CD4-positive, alpha-beta T cell (primary cell): ENCODE measurements at regions not wholly inside any gene's neighbourhood (a gene's known extent, or its start where the extent isn't known, plus 50 kb on each side); places are given as distances from the start of the nearest gene placed in this dataset.

Experiments used
- ATAC-seq: fragments of 200-7000 bp; cut with Tn5 transposase; one replicate; pipeline ENCODE4 v1.10.0; 2022; ENCODE audit warnings: mild to moderate bottlenecking; ENCODE audit not compliant: poor library complexity
- CTCF ChIA-PET: fragments of 350-600 bp; sonication (Branson Sonifier 250); formaldehyde crosslinking; loops from one replicate; lab custom pipeline; 2021; ENCODE audit warnings: antibody characterized with exemption, inconsistent platforms; lab: Charles Lee
- POLR2A ChIA-PET: fragments of 350-600 bp; sonication (Branson Sonifier 250); formaldehyde crosslinking; loops from one replicate; lab custom pipeline; 2021; ENCODE audit warnings: antibody characterized with exemption, inconsistent platforms; lab: Charles Lee
- DNase-seq, 14 experiments: peaks; one replicate each; pipeline ENCODE4 v3.0.0-alpha.2; 2013 to 2020; ENCODE audit warnings: mixed read lengths in 2 of 14
- H3K27ac ChIP-seq, 2 donors: one replicate each; pipeline versions ENCODE4 v1.5.1 to v1.7.0; 2013; ENCODE audit warnings: low read length in 2 of 2, low read depth in 1 of 2, mild to moderate bottlenecking in 1 of 2
- H3K27me3 ChIP-seq, 2 experiments: 1 replicate in 1 of 2; 2 replicates in 1 of 2; pipeline versions ENCODE4 v1.6.1 to v1.7.0; 2013; ENCODE audit warnings: low read length in 2 of 2, control low read depth in 1 of 2, mild to moderate bottlenecking in 1 of 2, moderate library complexity in 1 of 2; ENCODE audit not compliant: insufficient read depth in 2 of 2, control insufficient read depth in 1 of 2
- H3K36me3 ChIP-seq: one replicate; pipeline ENCODE4 v1.6.1; 2013; ENCODE audit warnings: low read length, control low read depth; ENCODE audit not compliant: insufficient read depth
- H3K4me1 ChIP-seq: one replicate; pipeline ENCODE4 v1.6.1; 2013; ENCODE audit warnings: low read length, control low read depth; ENCODE audit not compliant: insufficient read depth
- H3K4me3 ChIP-seq: one replicate; pipeline ENCODE4 v1.5.1; 2013; ENCODE audit warnings: mild to moderate bottlenecking, low read length, moderate library complexity
- H3K9me3 ChIP-seq, 2 experiments: 1 replicate in 1 of 2; 2 replicates in 1 of 2; pipeline versions ENCODE4 v1.6.1 to v1.7.0; 2013; ENCODE audit warnings: low read length in 2 of 2, mild to moderate bottlenecking in 2 of 2, control low read depth in 1 of 2, moderate library complexity in 1 of 2; ENCODE audit not compliant: control insufficient read depth in 1 of 2, insufficient read depth in 1 of 2
- H3K27ac Mint-ChIP-seq: one replicate; pipeline ENCODE4 v1.8.0; 2020; ENCODE audit warnings: mixed read lengths
- H3K27me3 Mint-ChIP-seq: one replicate; pipeline ENCODE4 v1.8.0; 2021; ENCODE audit warnings: mixed read lengths
- H3K36me3 Mint-ChIP-seq: one replicate; pipeline ENCODE4 v1.8.0; 2021; ENCODE audit warnings: low read depth, mixed read lengths
- H3K4me1 Mint-ChIP-seq: one replicate; pipeline ENCODE4 v1.8.0; 2021; ENCODE audit warnings: low read depth, mixed read lengths
- H3K4me3 Mint-ChIP-seq: one replicate; pipeline ENCODE4 v1.8.0; 2020; ENCODE audit warnings: mild to moderate bottlenecking, mixed read lengths
- H3K9me3 Mint-ChIP-seq: one replicate; pipeline ENCODE4 v1.8.0; 2020; ENCODE audit warnings: mixed read lengths
- intact Hi-C, 2 experiments: fragments of 100-400 bp; cut with DNase I in 1 of 2; cut with micrococcal nuclease in 1 of 2; formaldehyde crosslinking; loops; one replicate each; pipeline versions ENCODE4 v1.15.1 to v1.9.0; 2023 to 2025; cut with DNase I, micrococcal nuclease
- TF ChIP-seq, protein P1 (sequence below): fragments of 200-600 bp; IDR thresholded peaks from one replicate; pipeline ENCODE4 v1.8.0; 2022; ENCODE audit warnings: antibody characterized with exemption, mild to moderate bottlenecking

DNA sequence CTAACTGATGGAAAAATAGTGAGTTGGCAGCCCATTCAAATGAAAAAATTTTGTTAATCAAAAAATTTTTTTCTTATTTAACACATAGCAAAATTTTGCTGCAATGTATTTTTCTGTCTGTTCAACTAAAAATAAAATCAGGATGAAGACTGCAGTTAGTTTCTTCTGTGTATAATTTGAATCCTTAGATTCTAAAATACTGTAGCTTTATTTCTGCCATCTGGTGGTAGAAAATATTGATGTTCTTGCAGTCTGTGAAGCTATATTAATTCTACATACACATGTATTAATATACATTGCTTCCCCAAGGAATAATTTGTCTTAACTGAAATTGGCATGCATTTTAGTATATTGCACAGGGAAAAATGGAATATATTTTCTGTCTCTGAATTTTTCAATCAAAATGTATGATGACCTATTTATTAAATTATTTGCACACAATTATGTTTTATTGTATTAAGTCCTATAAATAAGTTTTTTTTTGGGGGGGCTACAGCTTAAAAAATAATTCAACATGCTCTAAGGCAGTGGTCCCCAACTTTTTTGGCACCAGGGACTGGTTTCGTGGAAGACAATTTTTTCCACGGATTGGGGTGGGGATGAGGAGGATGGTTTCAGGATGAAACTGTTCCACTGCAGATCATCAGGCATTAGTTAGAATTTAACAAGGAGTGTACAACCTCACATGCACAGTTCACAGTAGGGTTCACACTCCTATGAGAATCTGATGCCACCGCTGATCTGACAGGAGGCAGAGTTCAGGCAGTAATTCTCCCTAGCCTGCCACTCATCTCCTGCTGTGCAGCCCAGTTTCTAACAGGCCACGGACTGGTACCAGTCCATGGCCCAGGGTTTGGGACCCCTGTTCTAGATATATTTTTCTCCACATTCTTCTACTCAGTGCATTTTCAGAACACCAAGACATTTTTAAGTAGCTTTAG lies 119.4 kb downstream of the GNAT3 start:
- H3K36me3 Mint-ChIP-seq, result no peaks in the 10 kb centered on the region
- ChIA-PET CTCF (no interaction called here), POLR2A (no interaction called here)
- H3K36me3 ChIP-seq, result no peaks in the 10 kb centered on the region
- no peak overlapping the region for H3K27ac ChIP-seq
- DNase-seq, result peak in 2 of 14 experiments; percentile 8 to 10
- intact Hi-C loops, result loop anchor here (2.0 to 10.0 kb wide), 5 partner anchors 258 to 332 kb away; partner anchors contain the start of gene GNAI1 (in 1 of the 2)
- TF ChIP-seq, protein P1, sequence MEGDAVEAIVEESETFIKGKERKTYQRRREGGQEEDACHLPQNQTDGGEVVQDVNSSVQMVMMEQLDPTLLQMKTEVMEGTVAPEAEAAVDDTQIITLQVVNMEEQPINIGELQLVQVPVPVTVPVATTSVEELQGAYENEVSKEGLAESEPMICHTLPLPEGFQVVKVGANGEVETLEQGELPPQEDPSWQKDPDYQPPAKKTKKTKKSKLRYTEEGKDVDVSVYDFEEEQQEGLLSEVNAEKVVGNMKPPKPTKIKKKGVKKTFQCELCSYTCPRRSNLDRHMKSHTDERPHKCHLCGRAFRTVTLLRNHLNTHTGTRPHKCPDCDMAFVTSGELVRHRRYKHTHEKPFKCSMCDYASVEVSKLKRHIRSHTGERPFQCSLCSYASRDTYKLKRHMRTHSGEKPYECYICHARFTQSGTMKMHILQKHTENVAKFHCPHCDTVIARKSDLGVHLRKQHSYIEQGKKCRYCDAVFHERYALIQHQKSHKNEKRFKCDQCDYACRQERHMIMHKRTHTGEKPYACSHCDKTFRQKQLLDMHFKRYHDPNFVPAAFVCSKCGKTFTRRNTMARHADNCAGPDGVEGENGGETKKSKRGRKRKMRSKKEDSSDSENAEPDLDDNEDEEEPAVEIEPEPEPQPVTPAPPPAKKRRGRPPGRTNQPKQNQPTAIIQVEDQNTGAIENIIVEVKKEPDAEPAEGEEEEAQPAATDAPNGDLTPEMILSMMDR, result peak; percentile 38
- no peaks in the 10 kb centered on the region for H3K27me3 ChIP-seq
- no peaks in the 10 kb centered on the region for H3K27me3 Mint-ChIP-seq
- H3K9me3 Mint-ChIP-seq, result no peaks in the 10 kb centered on the region
- H3K4me1 Mint-ChIP-seq, result no peaks in the 10 kb centered on the region
- ATAC-seq, result no peak
- no peaks in the 10 kb centered on the region for H3K9me3 ChIP-seq
- H3K4me1 ChIP-seq, result no peaks in the 10 kb centered on the region
- no peak overlapping the region for H3K27ac Mint-ChIP-seq
- no peak overlapping the region for H3K4me3 Mint-ChIP-seq
- no peak overlapping the region for H3K4me3 ChIP-seq

DNA sequence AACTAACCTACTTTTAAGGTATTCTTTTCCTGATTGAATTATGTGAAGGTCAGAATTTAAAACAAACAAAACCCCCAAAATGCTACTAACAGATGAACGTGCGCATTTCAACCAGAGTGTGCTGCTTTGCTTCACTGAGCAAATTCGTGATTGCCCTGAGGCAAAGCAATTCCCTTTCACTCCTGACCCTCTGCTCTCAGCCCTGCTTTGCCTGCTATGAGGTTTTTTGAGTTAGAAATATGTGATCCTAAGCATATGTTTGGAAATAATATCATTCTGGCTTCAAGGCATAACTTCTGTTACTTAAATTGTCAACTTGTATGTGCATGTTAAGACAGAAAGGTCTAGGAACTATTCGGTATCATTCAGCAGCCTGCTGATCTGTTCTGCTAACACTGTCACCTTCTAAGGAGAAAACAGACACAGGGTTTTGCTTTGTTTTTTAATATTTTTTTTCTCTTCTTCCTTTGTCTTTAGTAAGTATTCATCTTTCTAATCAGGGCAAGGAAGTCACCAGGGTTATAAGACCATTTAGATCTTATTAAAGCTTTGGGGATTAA lies 124.2 kb downstream of the GNAT3 start:
- no peak overlapping the region for H3K4me3 Mint-ChIP-seq
- Histone ChIP-seq H3K4me3 (no peak overlapping the region), H3K27ac (no peak overlapping the region), H3K9me3 (no peaks in the 10 kb centered on the region), H3K27me3 (no peaks in the 10 kb centered on the region), H3K4me1 (no peaks in the 10 kb centered on the region), H3K36me3 (no peaks in the 10 kb centered on the region)
- POLR2A ChIA-PET, result no interaction called here
- DNase-seq, result no peak
- H3K36me3 Mint-ChIP-seq, result no peaks in the 10 kb centered on the region
- TF ChIP-seq, protein P1, result no peak
- CTCF ChIA-PET, result no interaction called here
- intact Hi-C loops, result no loop called here
- no peak overlapping the region for H3K27ac Mint-ChIP-seq
- H3K4me1 Mint-ChIP-seq, result no peaks in the 10 kb centered on the region
- H3K9me3 Mint-ChIP-seq, result no peaks in the 10 kb centered on the region
- no peak for ATAC-seq
- H3K27me3 Mint-ChIP-seq, result no peaks in the 10 kb centered on the region

DNA sequence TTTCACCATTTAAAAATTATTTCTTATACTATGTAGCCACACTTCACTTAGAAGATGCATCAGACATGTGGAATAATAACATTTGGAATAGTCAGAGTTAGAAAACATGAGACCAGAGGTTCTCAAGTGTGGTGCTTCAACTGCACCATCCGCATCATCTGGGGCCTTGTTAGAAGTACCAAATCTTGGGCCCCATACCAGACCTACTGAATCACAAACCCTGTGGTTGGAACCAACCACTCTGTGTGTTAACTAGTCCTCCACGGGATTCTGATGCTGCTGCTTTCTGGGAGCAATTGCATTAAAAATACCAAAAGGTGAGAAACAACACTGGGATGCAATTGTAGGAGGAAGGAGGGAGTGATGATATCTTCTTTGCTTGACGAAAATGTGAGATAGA lies 125.2 kb downstream of the GNAT3 start:
- no peaks in the 10 kb centered on the region for H3K9me3 Mint-ChIP-seq
- ChIA-PET POLR2A (no interaction called here), CTCF (no interaction called here)
- peaks cover 0 to 2% of the 10 kb centered on the region in 2 experiments for H3K9me3 ChIP-seq
- no peaks in the 10 kb centered on the region for H3K36me3 Mint-ChIP-seq
- no peaks in the 10 kb centered on the region for H3K27me3 ChIP-seq
- no peak overlapping the region for H3K4me3 Mint-ChIP-seq
- no peak overlapping the region for H3K27ac Mint-ChIP-seq
- no peaks in the 10 kb centered on the region for H3K4me1 ChIP-seq
- intact Hi-C loops, result no loop called here
- ATAC-seq, result no peak
- no peak overlapping the region for H3K4me3 ChIP-seq
- no peaks in the 10 kb centered on the region for H3K27me3 Mint-ChIP-seq
- no peaks in the 10 kb centered on the region for H3K36me3 ChIP-seq
- TF ChIP-seq, protein P1, result no peak
- H3K4me1 Mint-ChIP-seq, result no peaks in the 10 kb centered on the region
- DNase-seq, result no peak
- H3K27ac ChIP-seq, result no peak overlapping the region
